Caco-2 (cell line): ENCODE measurements at regions not wholly inside any gene's neighbourhood (a gene's known extent, or its start where the extent isn't known, plus 50 kb on each side); places are given as distances from the start of the nearest gene placed in this dataset.

Experiments used
- BruUV-seq: library from RNA; stranded (reverse); fragments of 400-500 nt; replicated peaks from 2 replicates; lab custom pipeline; 2021; lab: Mats Ljungman, UMichigan
- CTCF ChIA-PET: fragments of 300-600 bp; sonication (Branson Sonifier 250); formaldehyde crosslinking; loops from one replicate; lab custom pipeline; 2022; ENCODE audit warnings: antibody characterized with exemption; lab: Charles Lee
- POLR2A ChIA-PET: fragments of 300-600 bp; sonication (Branson Sonifier 250); formaldehyde crosslinking; loops from one replicate; lab custom pipeline; 2022; ENCODE audit warnings: antibody characterized with exemption; lab: Charles Lee
- DNase-seq, 2 experiments: peaks; one replicate each; pipeline versions ENCODE4 v3.0.0 to v3.0.0-alpha.2; 2020 to 2022
- H3K27me3 ChIP-seq: replicated peaks from 2 replicates; pipeline ENCODE4 v1.6.0; 2011; ENCODE audit warnings: low read length; ENCODE audit not compliant: control insufficient read depth, insufficient read depth
- H3K36me3 ChIP-seq: 2 replicates; pipeline ENCODE4 v1.5.1; 2011; ENCODE audit warnings: low read length; ENCODE audit not compliant: control insufficient read depth, insufficient read depth
- H3K4me1 ChIP-seq: fragments of 250-450 bp; sonication (Bioruptor Pico); 2 replicates; pipeline ENCODE4 v1.5.1; 2020; ENCODE audit warnings: mild to moderate bottlenecking
- H3K4me3 ChIP-seq: 2 replicates; pipeline ENCODE4 v1.5.1; 2011; ENCODE audit warnings: low read depth, mild to moderate bottlenecking, control low read depth, low read length
- H3K9me3 ChIP-seq: fragments of 250-450 bp; sonication (Bioruptor Pico); 2 replicates; pipeline ENCODE4 v1.5.1; 2020; ENCODE audit warnings: mild to moderate bottlenecking, moderate library complexity
- H3K27ac Mint-ChIP-seq: one replicate; pipeline ENCODE4 v1.8.0; 2022; ENCODE audit warnings: mixed read lengths; ENCODE audit not compliant: unreplicated experiment
- H3K27me3 Mint-ChIP-seq: one replicate; pipeline ENCODE4 v1.8.0; 2022; ENCODE audit warnings: mixed read lengths; ENCODE audit not compliant: insufficient read depth, unreplicated experiment
- H3K36me3 Mint-ChIP-seq: one replicate; pipeline ENCODE4 v1.8.0; 2022; ENCODE audit warnings: mild to moderate bottlenecking, mixed read lengths; ENCODE audit not compliant: insufficient read depth, unreplicated experiment
- H3K4me1 Mint-ChIP-seq: one replicate; pipeline ENCODE4 v1.8.0; 2022; ENCODE audit warnings: low read depth, mixed read lengths; ENCODE audit not compliant: unreplicated experiment
- H3K4me3 Mint-ChIP-seq: one replicate; pipeline ENCODE4 v1.8.0; 2022; ENCODE audit warnings: mild to moderate bottlenecking, moderate library complexity, mixed read lengths; ENCODE audit not compliant: unreplicated experiment
- H3K9me3 Mint-ChIP-seq: one replicate; pipeline ENCODE4 v1.8.0; 2022; ENCODE audit warnings: mixed read lengths; ENCODE audit not compliant: unreplicated experiment
- intact Hi-C: fragments of 100-400 bp; cut with micrococcal nuclease; formaldehyde crosslinking; loops from one replicate; pipeline ENCODE4 v1.10.0; 2022; ENCODE audit not compliant: unreplicated experiment
- TF ChIP-seq, protein P1 (sequence below), 2 experiments: fragments of 200-600 bp in 1 of 2; IDR thresholded peaks; 1 replicate in 1 of 2; 2 replicates in 1 of 2; pipeline versions ENCODE4 v1.5.1 to v1.8.0; 2011 to 2022; ENCODE audit warnings: antibody characterized with exemption in 1 of 2, control low read depth in 1 of 2, inconsistent platforms in 1 of 2, low read depth in 1 of 2, low read length in 1 of 2, mild to moderate bottlenecking in 1 of 2, moderate library complexity in 1 of 2; ENCODE audit not compliant: insufficient read depth in 1 of 2, severe bottlenecking in 1 of 2, unreplicated experiment in 1 of 2

DNA sequence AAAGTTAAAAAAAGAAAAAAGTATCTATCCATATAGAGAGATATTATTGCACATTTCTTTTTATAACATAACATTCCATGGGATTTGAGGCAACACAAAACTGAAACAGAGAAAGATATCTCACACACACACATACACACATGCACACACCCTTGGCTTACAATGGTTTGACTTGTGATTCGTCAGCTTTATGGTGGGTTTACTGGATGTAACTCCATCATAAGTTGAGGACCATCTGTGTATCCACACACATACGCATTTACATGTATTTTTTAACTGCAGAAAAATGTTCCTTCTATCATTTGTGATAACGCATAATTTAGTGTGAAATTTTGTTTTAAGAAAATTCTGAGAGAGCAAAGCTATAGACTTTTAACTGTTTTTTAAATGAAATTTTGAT, 74.2 kb upstream of the CDCA7L start:
- Histone ChIP-seq H3K9me3 (no peaks in the 10 kb centered on the region), H3K27me3 (no peaks in the 10 kb centered on the region; the same call in 1 of the 2 replicates), H3K4me1 (no peaks in the 10 kb centered on the region), H3K4me3 (no peak overlapping the region), H3K36me3 (no peaks in the 10 kb centered on the region)
- intact Hi-C loops: no loop called here
- Mint-ChIP-seq H3K9me3 (no peaks in the 10 kb centered on the region), H3K27ac (no peak overlapping the region), H3K4me3 (no peak overlapping the region), H3K4me1 (no peaks in the 10 kb centered on the region), H3K36me3 (no peaks in the 10 kb centered on the region), H3K27me3 (peaks cover 25% of the 10 kb centered on the region)
- ChIA-PET CTCF (no interaction called here), POLR2A (no interaction called here)
- BruUV-seq: no TSS peak
- TF ChIP-seq, protein P1, sequence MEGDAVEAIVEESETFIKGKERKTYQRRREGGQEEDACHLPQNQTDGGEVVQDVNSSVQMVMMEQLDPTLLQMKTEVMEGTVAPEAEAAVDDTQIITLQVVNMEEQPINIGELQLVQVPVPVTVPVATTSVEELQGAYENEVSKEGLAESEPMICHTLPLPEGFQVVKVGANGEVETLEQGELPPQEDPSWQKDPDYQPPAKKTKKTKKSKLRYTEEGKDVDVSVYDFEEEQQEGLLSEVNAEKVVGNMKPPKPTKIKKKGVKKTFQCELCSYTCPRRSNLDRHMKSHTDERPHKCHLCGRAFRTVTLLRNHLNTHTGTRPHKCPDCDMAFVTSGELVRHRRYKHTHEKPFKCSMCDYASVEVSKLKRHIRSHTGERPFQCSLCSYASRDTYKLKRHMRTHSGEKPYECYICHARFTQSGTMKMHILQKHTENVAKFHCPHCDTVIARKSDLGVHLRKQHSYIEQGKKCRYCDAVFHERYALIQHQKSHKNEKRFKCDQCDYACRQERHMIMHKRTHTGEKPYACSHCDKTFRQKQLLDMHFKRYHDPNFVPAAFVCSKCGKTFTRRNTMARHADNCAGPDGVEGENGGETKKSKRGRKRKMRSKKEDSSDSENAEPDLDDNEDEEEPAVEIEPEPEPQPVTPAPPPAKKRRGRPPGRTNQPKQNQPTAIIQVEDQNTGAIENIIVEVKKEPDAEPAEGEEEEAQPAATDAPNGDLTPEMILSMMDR (IDR thresholded peaks at IDR 0.05; ENCODE audit: insufficient read depth in 1 of 2, low read depth in 1 of 2, low read length in 1 of 2, severe bottlenecking in 1 of 2, unreplicated experiment in 1 of 2): no peak
- DNase-seq: no peak

- Mint-ChIP-seq H3K9me3 (no peaks in the 10 kb centered on the region), H3K27ac (no peak overlapping the region), H3K4me1 (no peaks in the 10 kb centered on the region), H3K27me3 (peaks cover 30% of the 10 kb centered on the region), H3K4me3 (no peak overlapping the region), H3K36me3 (no peaks in the 10 kb centered on the region)
- TF ChIP-seq, protein P1 (IDR thresholded peaks at IDR 0.05; ENCODE audit: insufficient read depth in 1 of 2, low read depth in 1 of 2, low read length in 1 of 2, severe bottlenecking in 1 of 2, unreplicated experiment in 1 of 2): no peak
- ChIA-PET CTCF (no interaction called here), POLR2A (no interaction called here)
- no peak for DNase-seq
- Histone ChIP-seq H3K36me3 (no peaks in the 10 kb centered on the region), H3K9me3 (no peaks in the 10 kb centered on the region), H3K4me1 (no peaks in the 10 kb centered on the region), H3K27me3 (no peaks in the 10 kb centered on the region; the same call in 1 of the 2 replicates), H3K4me3 (no peak overlapping the region)
- intact Hi-C loops: no loop called here
- BruUV-seq: no TSS peak
Observed at GRCh38 chr7:22016507-22016906, 70.8 kb upstream of the CDCA7L start.

DNA sequence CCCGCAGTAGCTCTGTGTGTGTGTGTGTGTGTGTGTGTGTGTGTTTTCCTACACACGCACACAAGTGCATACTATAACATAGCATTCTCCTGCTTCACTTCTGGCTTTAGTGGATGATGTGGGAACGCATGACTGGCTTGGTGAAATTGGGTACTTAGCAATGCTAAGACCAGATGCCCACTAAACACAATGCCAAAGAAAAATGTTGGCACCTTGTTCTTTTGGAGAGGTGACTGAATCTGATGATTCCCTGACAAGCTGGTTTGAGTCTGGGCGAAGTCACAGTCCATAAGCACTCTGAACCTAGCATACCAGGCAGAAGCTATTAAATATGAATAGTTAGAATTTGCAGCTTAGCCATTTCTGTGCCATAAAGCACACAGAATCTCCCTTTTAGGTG, 68.0 kb upstream of the CDCA7L start:
- DNase-seq: no peak
- ChIA-PET CTCF (no interaction called here), POLR2A (interaction anchor here (0.5 kb wide), 1 partner anchor 65 kb away, joined by 3 read pairs; no protein-coding TSS in a partner anchor)
- TF ChIP-seq, protein P1 (IDR thresholded peaks at IDR 0.05; ENCODE audit: insufficient read depth in 1 of 2, low read depth in 1 of 2, low read length in 1 of 2, severe bottlenecking in 1 of 2, unreplicated experiment in 1 of 2): no peak
- H3K27me3 ChIP-seq: no peaks in the 10 kb centered on the region; the same call in 1 of the 2 replicates
- Mint-ChIP-seq H3K27me3 (peaks cover 37% of the 10 kb centered on the region), H3K4me1 (no peaks in the 10 kb centered on the region), H3K36me3 (no peaks in the 10 kb centered on the region), H3K4me3 (no peak overlapping the region), H3K9me3 (no peaks in the 10 kb centered on the region), H3K27ac (no peak overlapping the region)
- no TSS peak for BruUV-seq
- no peaks in the 10 kb centered on the region for H3K4me1 ChIP-seq
- H3K9me3 ChIP-seq: no peaks in the 10 kb centered on the region
- no peaks in the 10 kb centered on the region for H3K36me3 ChIP-seq
- no peak overlapping the region for H3K4me3 ChIP-seq
- intact Hi-C loops: no loop called here
